CD4-positive, alpha-beta T cell treated with Interleukin-4 for 4 hours (primary cell): ENCODE measurements at regions not wholly inside any gene's neighbourhood (a gene's known extent, or its start where the extent isn't known, plus 50 kb on each side); places are given as distances from the start of the nearest gene placed in this dataset.

Experiments used
- DNase-seq: peaks from one replicate; pipeline ENCODE4 v3.0.0-alpha.2; 2020

DNA sequence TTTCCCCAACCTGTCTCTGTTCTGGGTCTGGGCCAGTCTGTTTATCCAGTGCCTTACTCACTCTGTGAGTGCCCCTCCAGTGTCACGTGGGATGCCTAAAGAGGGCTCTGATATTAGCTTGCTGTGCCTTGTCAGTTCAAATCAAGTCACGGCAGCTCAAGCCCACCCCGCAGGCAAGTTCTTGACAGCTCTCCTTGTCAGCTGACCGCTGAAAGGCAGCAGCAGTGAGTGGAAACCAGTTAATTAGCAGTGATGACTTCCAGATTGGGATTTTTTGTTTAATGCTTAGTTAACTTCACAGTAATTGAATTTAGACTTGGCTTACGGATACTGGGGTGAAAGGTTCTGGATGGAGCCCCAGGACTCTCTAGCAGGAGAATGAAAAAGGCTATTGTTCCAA, 210.1 kb downstream of the PSAT1 start:
- DNase-seq, result no peak

- no peak for DNase-seq
These were observed 213.1 kb downstream of the PSAT1 start for GRCh38 chr9:78510035-78510434.

DNA sequence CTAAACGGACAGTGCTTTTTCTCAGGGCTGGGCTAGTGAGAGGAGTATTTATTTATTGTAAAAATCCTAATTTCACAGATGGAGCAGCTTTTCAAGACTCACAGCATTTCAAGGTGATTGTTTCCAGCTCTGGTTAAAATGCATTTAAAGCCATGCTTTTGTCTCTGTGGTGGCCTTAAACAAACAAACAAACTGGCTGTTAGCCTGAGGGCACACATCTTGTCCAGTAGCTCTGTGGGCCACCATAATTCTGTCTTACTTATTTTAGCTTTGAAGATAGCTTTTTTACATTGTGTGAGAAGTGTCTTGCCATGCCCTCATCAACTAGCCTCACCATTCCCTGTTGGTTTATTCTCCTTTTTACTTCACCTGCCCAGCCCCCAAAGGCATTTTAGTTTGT, 218.2 kb downstream of the PSAT1 start:
- no peak for DNase-seq

DNA sequence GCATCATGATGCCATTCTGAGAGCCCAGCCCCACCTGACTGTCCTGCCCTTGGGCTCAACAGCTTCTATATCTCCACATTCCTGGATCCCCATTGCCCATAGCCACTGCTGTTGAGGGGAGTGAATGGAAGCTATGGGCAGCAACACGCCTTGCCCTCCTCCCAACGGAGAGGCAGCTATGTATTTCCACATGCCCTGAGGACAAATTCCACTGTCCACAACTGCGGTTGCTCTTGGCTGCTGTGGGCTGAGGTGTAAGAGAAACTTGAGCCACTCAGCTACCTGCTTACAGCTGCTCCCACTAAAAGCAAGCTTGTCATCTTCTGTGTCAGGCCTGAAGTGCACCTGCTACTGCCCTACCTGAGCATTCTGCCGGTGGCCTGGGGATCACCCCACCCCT, 222.9 kb downstream of the PSAT1 start:
- DNase-seq, result no peak

GRCh38 chr9:78521680-78522079, 224.8 kb downstream of the PSAT1 start:
- DNase-seq, result no peak

DNA sequence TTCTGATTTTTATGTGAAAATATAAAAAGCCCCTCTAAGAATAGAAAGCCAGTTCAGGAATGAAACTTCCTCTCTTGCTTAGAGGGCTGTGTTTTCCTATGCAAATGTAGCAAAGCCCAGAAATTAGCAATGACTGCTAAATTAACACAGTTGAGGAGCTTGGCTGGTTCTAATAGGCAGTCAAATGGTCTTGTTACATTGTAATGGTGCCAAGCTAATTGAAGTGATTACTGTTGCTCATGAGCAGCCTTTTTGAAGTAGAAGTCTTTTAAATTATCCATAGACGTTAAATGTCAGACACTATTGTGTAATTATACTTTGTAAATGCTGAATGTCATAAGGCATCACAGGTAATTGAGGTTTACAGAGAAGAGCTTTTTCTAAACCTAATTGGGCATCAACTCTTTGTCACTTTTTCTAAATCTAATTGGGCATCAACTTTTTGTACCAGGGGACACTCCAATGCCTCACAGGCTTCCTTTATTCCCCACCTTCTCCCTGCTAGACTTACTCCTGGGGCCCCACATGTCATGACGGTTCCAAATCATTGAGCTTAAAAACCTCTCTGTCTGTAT, 229.1 kb downstream of the PSAT1 start:
- no peak for DNase-seq

DNA sequence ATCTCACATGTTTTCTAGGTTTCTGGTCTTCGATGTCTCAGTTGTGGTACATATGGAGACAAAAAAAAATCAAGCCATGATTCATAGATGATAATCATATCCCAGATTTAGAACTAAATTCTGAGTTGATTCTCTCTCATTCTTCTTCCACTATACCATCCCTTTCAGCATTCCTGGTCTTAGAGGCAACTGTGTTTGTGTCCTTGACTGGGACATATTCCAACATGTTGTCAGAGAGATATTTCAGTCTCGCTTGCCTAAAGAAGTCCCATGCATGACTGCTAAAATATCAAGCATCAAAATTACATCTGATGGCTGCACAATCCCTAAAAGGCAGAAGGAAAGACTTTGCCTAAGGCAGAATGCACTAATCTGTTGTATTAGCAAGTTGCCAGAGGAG, 236.6 kb downstream of the PSAT1 start:
- DNase-seq, result no peak

GRCh38 chr9:78539188-78539587, 242.3 kb downstream of the PSAT1 start:
- DNase-seq, result no peak

DNA sequence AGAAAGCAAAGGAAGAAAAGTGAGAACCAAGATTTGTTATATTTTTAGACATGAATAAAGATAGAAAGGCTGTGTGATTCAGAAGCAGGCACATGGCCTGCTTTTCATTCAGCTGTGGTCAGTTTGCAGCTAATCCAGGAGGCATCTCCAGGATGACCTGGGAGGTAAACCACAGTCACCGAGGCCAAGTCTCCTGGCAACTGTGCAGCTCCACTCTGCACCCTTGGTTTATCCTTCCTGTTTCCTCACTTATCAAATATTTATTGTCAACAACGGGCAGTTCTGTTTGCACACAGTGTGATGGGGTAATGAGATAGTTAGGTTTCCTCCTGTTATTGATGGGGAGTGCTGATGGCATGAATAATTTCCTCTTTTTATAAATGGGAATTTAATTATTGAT, 243.0 kb downstream of the PSAT1 start:
- no peak for DNase-seq

DNA sequence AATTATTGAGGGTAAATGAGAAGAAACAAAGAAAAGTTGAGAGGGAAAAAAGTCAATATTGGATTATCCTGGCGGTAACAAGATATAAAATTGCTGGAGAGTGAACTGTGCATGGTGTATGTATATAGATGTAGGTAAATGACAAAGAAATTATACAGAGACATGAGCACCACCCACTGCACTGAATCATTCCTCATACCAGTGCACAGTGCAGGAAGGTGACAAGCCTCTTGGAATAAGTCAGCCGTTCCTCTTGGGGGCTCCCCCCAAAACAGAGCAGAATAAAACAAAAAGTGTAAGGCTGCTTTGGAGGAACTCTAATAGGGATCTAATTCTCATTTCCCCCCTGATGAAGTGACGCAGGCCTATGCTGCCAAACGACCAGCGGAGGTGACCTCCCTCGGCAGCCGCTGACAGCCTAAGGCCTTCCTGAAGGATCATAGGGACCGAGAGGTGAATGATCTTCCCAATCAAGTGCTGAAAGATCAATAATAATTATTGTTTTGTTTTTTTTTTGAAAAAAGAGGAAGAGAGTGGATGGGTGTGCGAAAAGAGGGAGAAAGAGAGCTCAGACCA, 245.0 kb downstream of the PSAT1 start:
- DNase-seq, result no peak

DNA sequence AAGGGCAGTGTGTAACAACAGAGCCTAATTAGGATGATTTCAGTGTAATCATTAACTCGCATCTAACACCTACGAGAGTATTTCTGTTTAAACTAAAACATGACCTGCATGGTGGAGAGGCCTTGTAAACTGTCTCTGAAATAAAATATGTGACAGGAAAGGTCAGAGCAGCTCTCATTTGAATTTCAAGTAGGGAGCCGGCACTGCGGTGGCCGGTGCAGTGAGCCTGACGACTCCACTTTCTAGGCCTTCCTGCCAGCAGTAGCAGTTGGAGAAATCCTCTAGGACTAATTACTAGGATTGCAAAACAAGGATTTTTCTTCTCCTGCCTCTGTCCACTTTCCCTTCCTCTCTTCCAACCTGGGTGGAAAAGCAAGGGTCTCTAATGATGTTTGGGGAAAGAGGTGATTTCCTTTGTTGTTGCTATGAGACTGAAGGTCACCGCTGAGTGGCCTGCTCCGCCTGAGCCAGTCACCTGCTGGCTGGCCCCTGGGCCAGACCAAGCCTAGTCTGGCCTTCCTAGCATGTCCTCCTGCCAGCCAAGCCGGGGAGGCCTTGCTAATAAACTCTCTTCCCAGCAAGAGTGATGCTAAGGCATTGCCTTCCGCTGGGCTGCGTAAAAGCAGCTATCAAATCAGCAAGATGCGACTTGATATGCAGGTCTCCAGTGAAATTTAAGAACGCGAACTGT, 245.7 kb downstream of the PSAT1 start:
- no peak for DNase-seq

DNA sequence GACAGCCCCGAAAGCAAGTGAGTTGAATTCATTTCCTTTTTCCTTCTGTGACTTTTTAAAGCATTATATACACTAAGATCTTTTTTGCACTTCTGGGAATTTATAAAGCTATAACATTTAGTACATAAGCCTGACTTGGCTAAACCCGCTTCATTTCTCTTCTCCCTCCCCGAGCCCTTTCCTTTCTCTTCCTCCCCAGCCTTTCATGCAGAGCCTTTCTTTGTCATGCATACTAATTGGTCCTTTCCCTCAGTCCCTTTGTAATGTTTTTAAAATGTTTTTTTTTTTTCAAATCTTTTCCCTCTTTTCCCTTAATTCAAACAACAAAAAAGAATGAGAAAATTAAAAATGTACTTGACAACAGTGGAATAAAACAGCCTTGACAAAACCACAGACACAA, 246.4 kb downstream of the PSAT1 start:
- DNase-seq, result no peak

- no peak for DNase-seq
These were observed 247.3 kb downstream of the PSAT1 start for GRCh38 chr9:78544230-78544629.

DNA sequence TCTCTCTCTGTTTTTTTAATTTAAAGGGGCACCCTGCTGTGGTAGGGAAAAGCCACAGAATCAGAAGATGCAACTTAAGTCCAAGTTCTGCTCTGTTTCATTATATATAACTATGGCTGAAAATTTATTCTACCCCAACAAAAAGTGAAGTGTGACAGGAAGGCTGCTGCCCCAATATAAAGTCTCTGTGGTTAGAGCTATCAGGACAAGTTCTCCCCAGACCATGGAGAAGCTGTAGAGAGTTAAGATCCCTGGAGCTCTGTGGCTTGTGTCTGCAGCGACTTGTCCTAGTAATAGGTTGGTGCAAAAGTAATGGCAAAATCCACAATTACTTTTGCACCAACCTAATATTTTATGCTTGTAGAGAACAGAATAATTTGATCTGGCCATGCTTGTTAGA, 250.9 kb downstream of the PSAT1 start:
- DNase-seq, result no peak

- no peak for DNase-seq
These were observed 251.7 kb downstream of the PSAT1 start for GRCh38 chr9:78548670-78549069.

DNA sequence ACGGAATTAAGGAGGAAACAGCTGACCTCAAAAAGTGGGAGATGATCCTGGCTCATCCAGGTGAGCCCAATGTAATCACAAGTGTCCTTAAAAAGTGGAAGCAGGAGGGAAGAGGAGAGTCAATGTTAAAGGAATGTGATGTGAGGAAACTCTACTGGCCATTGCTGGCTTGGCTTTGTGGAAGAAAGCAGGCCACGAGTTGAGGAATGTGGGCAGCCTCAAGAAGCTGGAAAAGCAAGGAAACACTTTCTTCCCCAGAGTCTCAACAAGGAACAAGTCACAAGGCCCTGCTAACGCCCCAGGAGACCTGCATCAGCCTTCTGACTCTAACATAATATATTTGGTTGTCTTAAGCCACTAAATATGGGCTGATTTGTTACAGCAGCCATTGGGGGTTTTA, 252.8 kb downstream of the PSAT1 start:
- DNase-seq, result no peak

GRCh38 chr9:78552802-78553201, 255.9 kb downstream of the PSAT1 start:
- no peak for DNase-seq

DNA sequence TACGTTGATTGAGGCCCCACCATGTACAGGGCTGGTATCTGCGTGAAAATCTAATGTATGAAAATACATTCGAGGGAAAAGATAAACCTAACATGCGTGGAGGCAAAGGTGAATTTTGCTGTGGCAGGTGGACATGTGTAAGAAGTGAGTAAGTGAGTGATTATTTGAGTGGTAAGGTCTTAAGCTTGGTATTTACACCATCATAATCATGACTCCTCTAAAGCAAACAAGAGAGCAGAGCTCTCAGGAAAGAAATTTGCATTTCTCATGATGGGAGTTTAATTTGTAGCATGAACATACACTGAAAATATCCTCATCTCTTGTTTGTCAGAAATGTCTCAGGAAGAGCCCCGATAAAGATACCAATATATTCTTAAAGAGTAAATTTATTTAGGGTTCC, 260.6 kb downstream of the PSAT1 start:
- DNase-seq, result no peak

DNA sequence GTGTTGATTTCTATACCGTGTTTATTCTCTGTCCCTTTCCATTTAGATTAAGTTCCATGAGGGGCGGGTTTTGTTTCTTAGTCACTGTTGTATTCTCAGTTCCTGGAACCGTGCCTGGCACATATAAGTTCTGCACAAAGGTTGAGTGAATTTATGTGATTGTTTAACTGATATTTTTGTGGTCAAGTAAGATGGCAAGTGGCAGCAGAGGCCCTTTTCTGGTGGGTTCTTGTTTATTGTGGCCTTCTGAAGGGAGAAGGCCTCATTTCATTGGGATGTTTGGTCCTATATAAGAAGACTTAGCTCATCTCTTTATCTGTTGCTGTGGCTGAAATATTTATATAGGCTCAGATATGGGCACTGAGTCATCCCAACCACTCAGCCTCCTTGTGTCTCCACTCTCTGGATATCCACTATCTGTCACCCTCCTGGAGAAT, 262.5 kb downstream of the PSAT1 start:
- no peak for DNase-seq

DNA sequence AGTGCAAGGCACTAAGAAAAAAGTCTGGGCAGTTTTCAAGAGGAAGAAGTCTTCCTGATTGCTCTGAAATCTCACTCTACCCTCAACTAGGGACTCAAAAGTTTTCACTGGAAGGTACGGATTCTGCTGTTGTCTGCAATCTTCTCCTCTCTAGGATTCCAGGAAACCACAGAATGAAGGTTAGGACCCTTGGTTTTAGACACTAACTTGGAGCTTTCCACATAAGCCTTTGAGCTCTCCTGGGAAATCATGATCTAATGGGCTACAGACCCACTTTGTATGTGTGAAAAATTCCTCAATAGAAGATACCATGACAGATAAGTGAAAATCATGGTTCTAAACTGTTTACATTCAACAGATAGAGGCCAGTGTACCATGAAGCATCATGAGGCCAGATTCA, 265.1 kb downstream of the PSAT1 start:
- no peak for DNase-seq

DNA sequence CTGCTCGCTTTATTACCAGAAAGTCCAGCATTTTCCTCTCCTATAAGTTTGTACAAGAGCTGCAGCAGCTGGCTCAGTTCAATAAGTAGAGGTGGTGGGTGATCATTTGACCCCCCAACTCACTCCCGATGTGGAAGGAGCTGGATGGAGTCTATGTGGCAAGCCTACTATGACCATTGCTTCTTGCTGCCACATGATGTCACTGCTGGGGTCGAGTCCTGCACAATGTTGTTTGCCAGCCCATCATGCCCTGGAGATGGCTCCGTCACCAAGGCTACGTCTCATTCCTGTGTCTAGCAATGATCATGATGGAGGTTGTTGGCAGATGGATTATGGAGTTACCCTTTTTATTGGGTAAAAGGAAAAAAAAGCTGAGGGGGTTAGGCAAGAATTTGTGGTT, 266.3 kb downstream of the PSAT1 start:
- no peak for DNase-seq

DNA sequence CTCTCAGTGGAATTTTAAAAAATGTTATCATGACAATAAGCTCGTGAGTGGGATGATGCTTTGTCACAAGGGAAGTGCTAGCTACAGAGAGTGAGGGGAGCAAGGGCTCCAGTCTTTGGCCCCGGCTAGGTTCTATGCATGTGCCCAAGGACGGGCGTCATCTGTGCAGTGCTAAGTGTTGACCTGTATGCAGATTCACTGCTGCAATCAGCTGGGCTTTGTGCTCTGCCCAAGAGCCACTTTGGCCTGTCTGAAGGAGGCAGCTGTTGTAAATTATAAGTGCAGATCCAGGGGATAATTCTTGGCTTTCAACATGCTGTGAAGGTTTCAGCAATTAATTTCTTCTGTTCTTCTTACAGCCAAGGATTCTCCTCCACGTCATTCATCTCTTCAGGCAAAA, 268.6 kb downstream of the PSAT1 start:
- DNase-seq, result no peak

- no peak for DNase-seq
These were observed 269.6 kb downstream of the PSAT1 start for GRCh38 chr9:78566521-78566920.

DNA sequence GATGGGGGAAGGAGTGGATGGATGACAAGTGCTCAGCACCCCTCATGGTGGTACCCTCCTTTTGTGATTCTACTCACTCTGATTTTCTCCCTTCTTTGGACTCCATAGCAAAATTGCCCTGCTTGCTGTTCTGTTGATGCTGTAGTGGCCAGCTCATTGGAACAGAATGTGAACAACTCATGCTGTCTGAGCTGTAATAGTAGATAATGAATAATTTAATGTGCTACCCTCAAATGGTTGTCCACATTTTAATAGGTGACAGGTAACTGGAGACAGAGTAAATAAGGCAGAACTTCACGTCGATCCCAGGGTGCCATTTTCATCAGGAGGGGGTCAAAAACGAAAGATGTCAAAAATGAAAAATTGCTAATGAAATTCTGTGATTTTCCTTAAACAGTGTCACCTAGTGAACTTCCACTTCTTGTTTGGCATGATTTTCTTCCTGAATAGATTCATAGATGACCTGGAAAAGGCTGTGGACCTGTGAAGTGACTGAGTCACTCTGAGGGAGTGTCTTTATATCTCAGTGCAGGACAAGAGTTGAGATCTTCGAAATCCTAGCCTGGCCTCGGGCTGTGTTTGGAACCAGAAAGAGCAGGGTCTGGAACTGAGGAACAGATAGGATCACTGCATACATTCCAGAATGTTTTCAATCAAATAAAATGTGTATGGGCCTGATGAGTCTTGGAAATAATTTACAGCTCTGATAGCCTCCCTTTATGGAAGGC, 270.2 kb downstream of the PSAT1 start:
- no peak for DNase-seq
